Superior temporal gyrus (tissue), 1 donor: ENCODE measurements at regions not wholly inside any gene's neighbourhood (a gene's known extent, or its start where the extent isn't known, plus 50 kb on each side); places are given as distances from the start of the nearest gene placed in this dataset.

Source experiments
- DNase-seq: peaks from one replicate; pipeline ENCODE4 v3.0.0-alpha.2; 2016; ENCODE audit errors: extremely low spot score

DNA sequence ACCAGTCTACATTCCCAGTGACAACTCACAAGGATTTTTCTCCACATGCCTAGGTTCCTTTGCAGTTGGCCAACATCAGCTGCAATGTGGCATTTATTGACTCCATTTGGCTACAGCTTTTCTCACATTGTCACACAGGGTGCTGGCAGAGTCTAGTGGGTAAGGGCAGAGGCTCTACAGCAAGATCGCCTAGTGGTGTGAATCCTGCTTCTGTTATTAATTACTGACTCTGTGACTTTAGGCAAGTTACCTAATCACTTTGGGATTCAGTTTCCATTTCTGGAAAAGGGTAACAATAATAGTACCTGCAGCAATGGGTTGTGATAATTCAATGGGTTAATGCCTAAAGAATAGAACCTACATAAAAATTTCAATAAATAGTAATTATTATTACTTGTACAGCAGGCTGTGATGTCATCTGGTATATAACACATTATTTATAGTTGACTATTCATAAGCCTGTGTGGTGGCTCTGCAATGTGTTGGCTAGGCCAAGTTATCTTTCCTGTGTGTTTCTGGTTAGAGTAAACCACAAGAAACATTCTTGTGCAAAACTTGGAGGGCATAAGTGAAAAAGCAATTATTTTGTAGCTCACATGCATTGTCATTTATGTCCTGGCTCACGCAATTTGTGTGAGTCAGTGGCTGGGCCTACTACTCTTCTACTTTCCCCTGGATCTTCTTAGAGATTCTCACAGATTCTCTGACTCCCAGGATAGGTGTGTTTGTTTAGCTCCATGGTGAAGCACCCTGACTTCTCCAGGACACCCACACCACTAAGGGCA is 59.5 kb downstream of the PTGS2 start:
- DNase-seq: no peak

DNA sequence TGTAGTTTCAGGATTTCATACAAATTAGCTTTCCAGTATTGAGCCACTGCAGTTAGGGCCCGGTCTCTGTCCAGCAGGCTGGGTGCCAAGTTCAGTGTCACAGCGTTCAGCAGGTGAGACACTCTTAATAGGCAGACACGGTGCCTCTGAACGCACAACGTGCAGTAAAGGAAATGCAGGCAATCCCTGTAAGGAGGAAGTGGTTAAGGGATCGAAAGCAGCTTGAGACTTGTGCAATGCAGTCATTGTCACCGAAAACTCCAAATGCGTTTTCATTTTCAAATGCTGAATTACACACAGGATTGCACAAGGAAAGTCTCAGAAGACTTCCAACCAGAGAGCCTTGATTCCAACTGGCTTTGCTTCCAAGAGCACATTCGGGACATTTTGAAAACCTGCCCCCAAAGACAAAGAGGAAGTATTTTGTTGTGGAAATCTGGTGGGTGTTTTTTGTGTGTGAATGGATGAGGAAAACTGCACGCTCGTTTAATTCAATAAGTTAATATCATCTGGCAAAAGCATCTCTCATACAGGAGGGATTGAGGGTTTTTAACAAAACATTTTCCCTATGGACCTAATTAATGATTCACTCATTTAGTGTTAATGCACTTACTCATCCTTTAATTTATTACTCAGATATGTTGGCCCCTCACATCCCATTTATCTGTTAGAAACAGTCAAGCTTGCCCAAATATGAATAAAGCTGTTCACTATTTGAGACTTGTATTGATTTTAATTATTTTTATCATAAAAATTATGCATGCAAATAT is 61.6 kb downstream of the PTGS2 start:
- peak; percentile 22 for DNase-seq

DNA sequence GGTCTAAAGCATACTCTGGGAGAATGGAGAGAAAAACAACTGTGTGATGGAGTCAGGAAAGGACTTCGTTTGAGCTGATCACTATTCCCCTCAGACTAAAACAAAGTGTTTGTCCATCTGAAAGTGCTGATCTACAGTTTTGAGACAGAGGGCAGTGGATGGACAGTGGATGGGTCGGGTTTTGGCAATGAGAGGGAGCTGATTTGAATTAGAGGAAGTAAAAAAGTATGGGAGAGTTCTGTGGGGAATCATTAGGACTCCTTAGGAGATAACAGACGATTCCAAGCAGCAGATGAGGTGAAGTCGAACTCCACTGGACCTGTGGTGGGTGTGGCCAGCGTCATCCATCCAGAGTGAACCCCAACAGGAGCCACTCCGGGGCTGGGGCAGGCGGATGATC is 62.3 kb downstream of the PTGS2 start:
- DNase-seq: no peak

DNA sequence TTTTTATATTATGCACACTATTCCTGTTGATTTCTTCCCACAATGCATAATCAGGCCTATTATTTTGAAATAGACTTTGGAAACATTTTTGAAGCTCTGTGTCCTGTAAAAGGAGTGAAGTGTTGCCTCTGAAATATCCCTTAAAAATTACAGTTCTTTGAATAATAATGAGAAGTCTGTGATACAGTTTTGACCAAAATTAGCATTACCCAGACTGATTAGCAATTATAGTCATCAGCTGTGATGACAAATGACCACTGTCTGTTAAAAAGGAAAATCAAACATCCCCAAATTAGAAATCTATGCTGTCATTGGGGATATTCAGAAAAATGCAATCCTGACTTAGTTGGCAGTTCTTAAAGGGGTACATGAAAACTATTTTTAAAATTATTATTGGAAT is 63.7 kb downstream of the PTGS2 start:
- no peak for DNase-seq

DNA sequence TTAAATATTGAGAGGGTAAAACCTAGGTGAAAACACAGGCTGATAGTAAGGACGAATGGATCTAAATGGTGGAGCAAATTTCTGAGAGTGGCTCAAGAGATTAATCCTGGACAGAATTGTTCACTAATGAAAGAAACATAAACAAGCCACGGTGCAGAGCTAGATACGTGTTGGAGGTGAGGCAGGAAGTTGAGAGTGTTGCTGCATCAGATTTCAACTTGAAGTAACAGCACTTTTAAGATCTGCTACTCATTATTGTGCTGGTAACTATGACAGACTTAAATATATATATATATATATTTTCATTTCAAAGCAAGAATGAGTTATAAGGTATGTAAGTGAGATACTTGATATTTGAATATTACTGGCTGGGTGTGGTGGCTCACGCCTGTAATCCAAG is 64.9 kb downstream of the PTGS2 start:
- DNase-seq: no peak

DNA sequence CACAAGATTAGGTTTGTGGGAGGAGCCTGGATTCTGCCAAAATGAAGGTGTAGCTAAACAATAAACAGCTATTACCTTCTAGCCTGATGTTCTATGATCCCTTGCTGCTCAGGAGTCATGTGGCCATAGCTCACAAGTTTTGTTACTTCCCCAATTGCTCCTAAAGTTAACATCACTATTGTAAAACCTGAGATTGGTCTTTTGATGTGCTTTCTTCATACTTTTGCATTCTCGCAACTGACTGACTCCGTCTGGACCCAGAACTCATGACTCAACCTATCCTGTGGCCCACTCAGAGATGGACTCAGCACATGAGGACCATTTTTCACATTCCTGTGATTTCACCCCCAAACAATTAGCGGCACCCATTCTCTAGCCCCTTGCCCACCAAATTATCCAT is 69.1 kb downstream of the PTGS2 start:
- DNase-seq: no peak

DNA sequence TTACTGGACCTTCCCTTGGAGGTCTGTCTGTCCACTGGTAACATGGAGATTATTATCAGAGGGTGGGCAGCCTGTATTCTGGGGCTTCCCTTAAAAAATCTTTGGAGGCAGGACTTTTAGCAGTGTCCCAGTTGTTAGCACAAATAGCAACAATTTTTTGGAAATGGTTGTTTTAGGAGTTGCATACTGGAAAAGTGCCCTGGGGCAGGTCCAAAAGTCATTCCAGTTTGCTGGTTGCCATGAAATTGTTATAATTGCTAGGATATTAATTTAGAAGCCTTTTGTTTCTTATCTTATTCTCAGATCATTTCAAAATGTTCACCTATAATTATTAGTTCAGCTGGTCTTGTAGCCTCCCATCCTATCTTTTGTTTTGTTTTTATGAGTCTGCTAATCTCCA is 71.0 kb downstream of the PTGS2 start:
- no peak for DNase-seq

DNA sequence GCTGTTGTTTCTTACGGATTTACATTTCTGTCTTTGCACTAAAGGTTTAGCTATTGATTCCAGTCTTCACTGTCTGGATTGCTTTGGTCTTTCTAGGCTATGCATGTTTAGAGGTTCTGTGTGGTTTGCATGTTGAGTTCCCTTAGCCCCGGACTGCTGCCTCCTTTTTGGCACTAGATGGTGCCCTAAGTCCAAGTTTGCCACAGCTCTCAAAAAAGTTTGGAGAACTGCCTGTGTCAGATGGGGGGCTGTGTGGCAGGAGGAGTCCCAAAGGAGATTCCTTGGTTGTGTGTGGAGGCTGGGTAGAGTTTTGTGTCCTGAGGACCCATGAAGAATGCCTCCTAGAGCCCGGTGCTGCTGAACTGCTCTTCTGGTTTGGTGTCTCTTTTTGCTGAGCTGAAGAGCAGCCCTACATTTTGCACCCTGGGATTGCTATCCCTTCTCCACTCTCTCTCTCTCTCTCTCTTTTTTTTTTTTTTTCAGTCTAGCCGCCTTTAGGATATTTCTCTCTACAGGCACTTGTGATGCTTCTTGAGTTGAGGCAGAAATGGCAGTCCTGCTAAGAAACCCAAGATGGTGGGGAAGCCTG is 74.4 kb downstream of the PTGS2 start:
- DNase-seq: no peak

DNA sequence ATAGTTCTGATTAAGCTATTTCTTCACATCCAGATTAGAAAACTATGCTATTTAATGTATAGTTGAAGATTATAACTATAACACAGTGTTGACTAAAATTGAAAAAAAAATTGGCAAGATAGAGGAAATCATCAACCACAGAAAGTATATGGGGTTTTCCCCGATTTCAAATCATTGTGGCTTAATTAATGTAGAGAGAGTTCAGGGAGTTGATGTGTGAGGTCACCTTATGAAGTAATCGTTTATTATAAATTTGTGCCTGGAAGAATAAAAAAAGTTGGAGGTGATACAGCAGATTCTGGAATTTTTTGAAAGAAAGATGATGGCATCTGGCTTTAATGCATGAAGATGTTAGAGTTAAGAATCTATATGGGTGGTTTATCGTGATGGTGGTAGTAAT is 84.3 kb downstream of the PTGS2 start:
- no peak for DNase-seq

DNA sequence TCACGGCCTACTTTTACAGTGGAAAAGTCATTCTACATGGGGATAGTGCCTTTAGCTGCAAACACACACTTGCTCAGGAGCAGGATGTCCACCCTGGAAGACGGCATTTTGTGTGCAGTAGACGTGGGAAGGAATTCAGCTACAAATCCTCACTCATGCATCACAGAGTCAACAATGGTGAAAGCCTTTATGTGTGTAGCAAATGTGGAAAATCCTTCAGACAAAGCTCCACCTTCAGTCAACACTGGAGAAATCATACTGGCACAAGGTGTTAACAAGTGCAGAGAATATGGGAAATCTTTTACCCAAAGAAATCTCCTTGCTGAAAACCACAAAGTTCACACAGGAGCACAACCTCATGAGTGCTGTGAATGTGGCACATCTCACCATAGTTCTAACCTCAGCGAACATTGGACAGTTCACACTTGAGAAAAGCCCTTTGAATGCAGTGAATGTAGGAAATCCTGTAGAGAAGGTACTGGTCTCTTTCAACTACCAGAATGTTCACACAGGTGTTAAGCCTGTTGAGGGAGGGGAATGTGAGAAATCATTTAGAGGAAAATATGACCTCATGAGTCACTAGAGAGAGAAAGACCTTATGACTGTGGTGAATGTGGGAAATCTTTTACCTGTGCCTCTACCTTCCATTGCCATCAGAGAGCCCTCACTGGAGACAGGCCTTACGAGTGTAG is 101.8 kb downstream of the PTGS2 start:
- no peak for DNase-seq

DNA sequence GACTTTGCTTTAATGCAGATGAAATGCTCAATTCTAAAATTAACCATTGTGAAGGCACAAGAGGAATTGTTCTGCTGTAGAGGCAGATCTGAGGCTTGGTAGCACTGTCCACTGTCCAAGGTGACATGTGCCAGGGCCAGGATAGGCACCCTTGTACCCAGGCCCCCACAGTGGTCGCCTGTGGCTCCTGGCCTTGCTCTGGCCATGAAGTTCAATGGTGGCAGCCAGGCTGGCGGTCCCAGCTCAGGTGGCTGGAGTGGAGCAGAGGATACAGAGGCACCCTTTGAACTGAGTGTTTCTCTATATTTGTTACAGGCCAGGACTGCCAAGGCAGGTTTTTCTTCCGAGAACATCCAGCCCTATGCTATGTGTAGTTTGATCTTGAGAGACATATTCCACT is 102.6 kb downstream of the PTGS2 start:
- no peak for DNase-seq

DNA sequence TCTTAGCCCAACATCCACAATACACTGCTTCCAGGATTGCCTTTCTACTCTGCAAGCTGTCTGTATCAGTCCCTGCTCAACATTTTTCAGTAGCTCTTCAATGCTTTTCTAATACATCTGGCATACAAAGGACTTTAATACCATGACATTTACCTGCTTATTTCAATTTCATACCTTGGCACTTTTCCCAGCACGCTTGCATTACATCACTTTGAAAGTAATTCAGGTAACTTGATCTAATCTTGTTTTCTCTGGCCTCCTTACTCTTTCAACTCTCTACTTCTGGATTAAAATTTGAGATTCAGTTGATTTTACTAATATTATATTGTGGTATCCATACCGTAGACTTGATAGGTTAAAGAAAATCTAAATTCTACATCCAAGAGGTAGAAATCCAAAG is 103.0 kb downstream of the PTGS2 start:
- no peak for DNase-seq

DNA sequence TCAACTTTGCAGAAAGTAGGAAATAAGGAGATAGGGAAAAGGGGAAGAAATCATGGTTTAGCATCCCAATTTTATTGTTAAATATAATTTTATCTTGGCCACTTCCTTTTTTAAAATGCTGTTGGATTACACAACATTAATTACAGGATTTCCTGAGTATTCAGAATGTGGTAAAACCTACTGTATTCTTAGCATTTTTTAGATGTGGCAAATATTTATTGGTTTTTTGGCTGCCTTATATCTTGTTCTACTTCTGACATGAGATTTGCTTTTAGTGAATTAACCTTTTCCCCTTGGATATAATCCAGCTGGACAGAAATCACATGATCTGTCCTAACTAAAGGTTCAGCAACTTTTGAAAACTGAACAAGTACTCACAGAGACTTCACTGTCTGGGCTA is 104.9 kb downstream of the PTGS2 start:
- DNase-seq: no peak

DNA sequence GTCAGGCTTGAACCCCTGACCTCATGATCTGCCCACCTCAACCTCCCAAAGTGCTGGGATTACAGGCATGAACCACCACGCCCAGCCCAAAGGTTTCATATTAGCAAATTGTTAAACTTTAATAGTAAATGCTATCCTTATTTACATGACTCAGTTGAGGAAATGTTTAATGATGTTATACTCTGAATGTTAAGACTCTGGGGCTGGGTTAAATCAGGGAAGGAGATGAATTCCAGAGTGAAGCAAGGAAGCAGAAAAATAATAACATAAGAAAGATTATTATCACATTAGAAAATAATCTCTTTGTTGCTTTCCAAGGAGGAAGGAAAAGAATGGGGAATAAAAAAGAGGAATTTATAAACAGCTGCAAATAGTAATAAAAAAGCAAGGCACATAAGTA is 105.3 kb downstream of the PTGS2 start:
- DNase-seq: no peak

DNA sequence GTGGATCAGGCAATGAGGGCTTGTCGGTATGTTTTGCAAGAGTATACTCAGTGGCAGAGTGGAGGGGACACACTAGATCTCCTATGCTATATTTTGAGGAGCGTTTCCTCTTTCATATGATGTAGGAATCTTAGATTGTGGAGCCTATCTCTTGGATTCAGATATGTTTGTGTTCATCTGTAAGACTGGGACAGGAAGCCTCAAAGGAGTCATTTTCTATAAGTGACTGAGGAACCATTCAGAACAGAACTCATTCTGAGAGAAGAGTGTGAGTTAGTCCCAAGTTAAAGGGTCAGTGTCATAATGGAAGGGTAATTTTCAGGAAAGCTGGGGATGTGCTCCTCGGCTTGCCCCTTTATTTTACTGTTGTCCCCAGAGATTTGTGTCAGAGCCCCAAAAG is 107.7 kb downstream of the PTGS2 start:
- DNase-seq: no peak

DNA sequence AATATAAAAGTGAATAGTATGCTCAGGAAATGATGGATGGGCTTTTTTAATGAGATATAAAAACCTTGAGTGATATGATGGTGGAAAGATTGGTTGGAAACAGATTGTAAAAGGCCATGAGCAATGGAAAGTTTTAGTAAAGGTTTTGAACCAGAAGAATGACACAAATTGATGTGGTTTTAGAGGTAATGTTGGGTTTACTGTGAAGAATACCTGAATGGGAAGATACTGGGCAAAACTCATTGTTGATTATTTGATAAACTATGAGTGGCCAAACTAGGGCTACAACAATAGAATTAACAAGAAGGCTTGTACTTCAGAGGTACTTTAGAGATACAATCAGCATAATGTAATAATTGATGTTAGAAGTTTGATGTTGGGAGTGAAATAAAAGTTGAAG is 108.5 kb downstream of the PTGS2 start:
- no peak for DNase-seq

DNA sequence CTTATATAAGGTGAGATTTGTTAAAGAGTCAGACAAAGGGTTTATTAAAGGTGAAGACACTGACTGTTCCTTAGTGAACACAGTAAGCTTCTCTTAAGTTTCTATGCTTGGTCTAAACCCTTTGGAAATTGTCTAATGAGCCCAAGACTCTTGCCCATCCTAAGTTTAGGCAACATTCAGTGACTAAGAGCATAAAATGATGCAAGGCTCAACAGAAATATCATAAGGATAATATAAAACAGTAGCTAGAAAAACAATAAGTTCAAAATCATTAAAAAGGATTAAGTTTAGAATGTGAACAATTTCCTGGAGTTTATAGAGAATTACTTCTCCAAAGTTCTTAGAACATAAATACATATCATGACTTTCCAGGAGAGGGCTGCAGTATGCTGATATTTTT is 108.9 kb upstream of the PDC start:
- DNase-seq: no peak

DNA sequence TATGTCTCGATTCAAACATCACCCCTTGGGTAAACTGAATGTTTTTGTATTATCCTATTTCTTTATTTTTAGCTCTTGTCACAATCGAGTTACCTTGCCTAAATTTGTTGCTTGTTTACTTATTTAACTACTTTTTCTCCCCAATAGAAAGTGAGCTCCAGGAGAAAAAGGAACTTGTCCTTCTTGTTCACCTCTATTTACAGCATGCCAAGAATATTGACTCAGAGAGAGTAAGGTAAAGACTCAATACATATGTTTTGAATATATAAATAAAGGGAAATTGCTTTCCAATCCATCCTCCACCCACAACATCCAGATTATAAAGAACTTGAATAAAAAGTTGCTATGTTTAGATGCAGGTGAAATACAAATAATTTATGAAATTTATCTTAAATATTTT is 107.3 kb upstream of the PDC start:
- DNase-seq: no peak

DNA sequence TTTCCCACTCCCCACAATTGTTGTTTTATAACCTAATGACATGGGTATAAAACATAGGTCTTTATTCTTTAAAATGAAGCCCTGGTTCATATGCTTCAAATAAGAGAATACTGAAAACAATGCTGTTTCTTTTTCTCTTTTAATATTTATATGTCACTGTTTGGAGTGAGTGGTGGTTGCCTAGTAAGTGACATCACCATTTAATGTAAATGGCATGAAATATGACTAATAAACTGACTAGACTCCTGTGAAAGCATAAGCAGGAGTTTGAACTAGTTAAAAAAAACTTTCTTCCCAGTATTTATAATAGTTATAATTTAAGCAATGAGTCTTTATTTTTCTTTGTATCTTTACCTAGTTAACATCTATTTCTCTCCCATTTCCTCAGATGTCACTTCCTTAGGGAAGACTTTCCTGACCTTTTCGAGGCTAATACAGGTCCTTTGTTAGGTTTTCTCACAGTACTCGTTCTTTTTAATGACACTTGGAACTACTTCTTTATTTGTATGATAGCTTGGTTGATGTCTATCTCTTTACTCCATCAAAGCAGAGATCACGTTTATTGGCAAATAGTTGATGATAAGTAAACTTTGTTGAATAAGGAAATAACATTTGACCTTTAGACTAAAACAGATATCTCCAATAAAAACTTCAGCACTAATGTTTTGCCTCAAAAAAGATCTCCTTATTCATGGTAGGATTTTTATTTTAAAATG is 105.4 kb upstream of the PDC start:
- no peak for DNase-seq

DNA sequence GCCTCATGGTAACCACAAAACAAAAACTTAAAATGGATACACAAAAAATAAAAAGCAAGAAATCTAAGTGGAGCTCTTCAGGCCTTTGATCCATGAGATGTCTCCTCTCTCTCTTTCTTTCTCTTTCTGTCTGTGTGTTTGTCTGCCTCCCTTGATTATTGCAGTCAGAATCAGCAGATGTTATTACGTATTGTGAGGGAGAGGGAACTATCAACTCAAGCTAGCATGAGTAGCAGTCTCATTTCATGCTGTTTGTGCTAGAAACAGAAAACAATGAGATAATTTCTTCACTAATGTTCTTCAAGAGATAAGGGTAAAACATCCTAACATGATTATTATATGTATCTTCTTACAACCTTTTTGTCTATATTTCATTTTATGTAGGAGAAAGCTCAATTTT is 103.7 kb upstream of the PDC start:
- DNase-seq: no peak

DNA sequence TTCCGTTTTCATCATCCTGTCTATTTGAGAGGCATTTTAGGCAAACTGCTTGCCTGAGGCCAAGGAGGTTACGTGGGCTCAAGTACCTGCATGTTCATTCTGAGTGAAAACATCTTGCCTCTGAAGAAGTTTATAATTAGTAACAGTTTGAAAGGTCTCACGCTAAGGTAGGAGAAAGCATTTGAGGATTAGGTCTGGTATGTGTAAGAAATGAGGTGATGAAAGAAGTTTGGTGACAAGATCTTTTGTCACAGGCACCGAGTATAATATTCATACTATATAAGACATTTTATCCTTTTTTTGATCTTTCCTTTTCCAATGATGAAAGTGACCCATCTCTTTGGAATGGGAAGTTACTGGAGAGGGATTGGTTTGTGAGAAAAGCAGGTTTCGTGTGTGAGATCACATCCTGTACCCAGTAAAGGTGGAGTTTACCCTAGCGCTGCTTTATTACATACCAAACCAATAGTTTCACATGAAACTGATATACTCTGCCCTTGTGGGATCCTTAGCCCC is 98.7 kb upstream of the PDC start:
- no peak for DNase-seq
